A549 (cell line): ENCODE measurements at regions not wholly inside any gene's neighbourhood (a gene's known extent, or its start where the extent isn't known, plus 50 kb on each side); places are given as distances from the start of the nearest gene placed in this dataset.

Source experiments
- ATAC-seq, 2 experiments: fragments of 200-7000 bp in 1 of 2; fragments of >200 bp in 1 of 2; cut with Nextera tagmentation in 1 of 2; cut with Tn5 transposase in 1 of 2; 3 replicates each; pipeline versions ENCODE4 v1.8.0 to v1.9.1; 2018 to 2020; ENCODE audit warnings: mild to moderate bottlenecking in 1 of 2, moderate library complexity in 1 of 2
- CTCF ChIA-PET: fragments of 300-600 bp; sonication (Branson Sonifier 250); formaldehyde crosslinking; extraction: SDS; loops from one replicate; lab custom pipeline; 2021; ENCODE audit warnings: antibody characterized with exemption, inconsistent platforms; lab: Yijun Ruan, JAX
- POLR2A ChIA-PET: fragments of 350-600 bp; formaldehyde crosslinking; extraction: SDS; loops from one replicate; lab custom pipeline; 2021; ENCODE audit warnings: antibody characterized with exemption, inconsistent platforms; lab: Yijun Ruan, JAX
- DNase-seq, 2 experiments: peaks; one replicate each; pipeline versions ENCODE4 v3.0.0 to v3.0.0-alpha.2; 2011 to 2016; ENCODE audit warnings: low read depth in 1 of 2, low spot score in 1 of 2
- FAIRE-seq: peaks from 2 replicates; lab custom pipeline; 2011; peaks lifted over from hg19 to GRCh38; lab: Jason Lieb, UNC
- H3K27ac ChIP-seq, 2 experiments: fragments of >200 bp; sonication (Bioruptor Twin); formaldehyde crosslinking; 3 replicates each; pipeline ENCODE4 v1.5.1; 2016 to 2017
- H3K4me1 ChIP-seq: fragments of >200 bp; sonication (Bioruptor Twin); formaldehyde crosslinking; 3 replicates; pipeline ENCODE4 v1.6.1; 2016
- H3K4me2 ChIP-seq: fragments of >200 bp; sonication (Bioruptor Twin); formaldehyde crosslinking; 3 replicates; pipeline ENCODE4 v1.6.1; 2016
- H3K4me3 ChIP-seq: fragments of >200 bp; sonication (Bioruptor Twin); formaldehyde crosslinking; 3 replicates; pipeline ENCODE4 v1.5.1; 2016
- H3K9me3 ChIP-seq: fragments of >200 bp; sonication (Bioruptor Twin); formaldehyde crosslinking; 3 replicates; pipeline ENCODE4 v1.6.1; 2016
- ATOH8 ChIP-seq: fragments of 250-450 bp; sonication (Bioruptor Pico); IDR thresholded peaks from 2 replicates; pipeline ENCODE4 v1.5.0; 2020; ENCODE audit warnings: low read depth, mild to moderate bottlenecking, moderate library complexity
- CEBPB ChIP-seq, 2 experiments: fragments of >200 bp in 1 of 2; sonication (Bioruptor Twin) in 1 of 2; formaldehyde crosslinking in 1 of 2; IDR thresholded peaks; 2 replicates each; pipeline ENCODE4 v1.6.1; 2012 to 2016
- CTCF ChIP-seq: fragments of >200 bp; sonication (Bioruptor Twin); formaldehyde crosslinking; IDR thresholded peaks from 3 replicates; pipeline ENCODE4 v1.5.1; 2016
- E2F6 ChIP-seq: IDR thresholded peaks from 2 replicates; pipeline ENCODE4 v1.6.1; 2012; ENCODE audit warnings: low read depth, borderline replicate concordance
- EHF ChIP-seq: fragments of 250-450 bp; sonication (Bioruptor Pico); IDR thresholded peaks from 2 replicates; pipeline ENCODE4 v1.5.0; 2020; ENCODE audit warnings: mild to moderate bottlenecking
- EP300 ChIP-seq, 2 experiments: fragments of >200 bp; sonication (Bioruptor Twin); formaldehyde crosslinking; IDR thresholded peaks; 2 replicates in 1 of 2; 3 replicates in 1 of 2; pipeline ENCODE4 v1.6.1; 2016 to 2017
- GATA3 ChIP-seq: IDR thresholded peaks from 2 replicates; pipeline ENCODE4 v1.6.1; 2012; ENCODE audit warnings: borderline replicate concordance
- HDAC2 ChIP-seq: fragments of 200-600 bp; sonication (generic); IDR thresholded peaks from 2 replicates; pipeline ENCODE4 v1.6.1; 2016
- HOXA7 ChIP-seq: fragments of 250-450 bp; sonication (Bioruptor Pico); IDR thresholded peaks from 2 replicates; pipeline ENCODE4 v1.5.0; 2020; ENCODE audit warnings: mild to moderate bottlenecking, moderate library complexity
- MAFK ChIP-seq: fragments of 450-650 bp; IDR thresholded peaks from 2 replicates; pipeline ENCODE4 v1.6.1; 2014; ENCODE audit not compliant: partially characterized antibody
- MYC ChIP-seq: IDR thresholded peaks from 2 replicates; pipeline ENCODE4 v1.6.1; 2012; ENCODE audit warnings: mild to moderate bottlenecking, inconsistent platforms, low read length, improper control_type of control experiment, borderline replicate concordance
- POLR2A ChIP-seq: IDR thresholded peaks from 2 replicates; pipeline ENCODE4 v1.6.1; 2012; ENCODE audit warnings: mild to moderate bottlenecking, low read length
- POLR2AphosphoS2 ChIP-seq: conservative IDR thresholded peaks from 2 replicates; pipeline ENCODE4 v1.6.1; 2012; ENCODE audit warnings: low read length, improper control_type of control experiment, inconsistent platforms
- RCOR1 ChIP-seq: fragments of 150-350 bp; IDR thresholded peaks from 2 replicates; pipeline ENCODE4 v1.6.1; 2014; ENCODE audit warnings: antibody characterized with exemption, low read length, low read depth
- REST ChIP-seq: fragments of 200-600 bp; sonication (generic); IDR thresholded peaks from 2 replicates; pipeline ENCODE4 v1.6.1; 2016; ENCODE audit warnings: antibody characterized with exemption, mild to moderate bottlenecking, moderate library complexity
- RFX5 ChIP-seq: fragments of 450-650 bp; IDR thresholded peaks from 2 replicates; pipeline ENCODE4 v1.7.1; 2014; ENCODE audit warnings: antibody characterized with exemption, mild to moderate bottlenecking, moderate library complexity
- SREBF2 ChIP-seq: fragments of 450-650 bp; IDR thresholded peaks from 2 replicates; pipeline ENCODE4 v1.6.1; 2014; ENCODE audit warnings: mild to moderate bottlenecking, moderate library complexity
- TP53 ChIP-seq: fragments of 250-450 bp; sonication (Bioruptor Pico); IDR thresholded peaks from 2 replicates; pipeline ENCODE4 v1.5.0; 2021; ENCODE audit warnings: mild to moderate bottlenecking, moderate library complexity
- WGBS: methylation state at CpG from one replicate; pipeline ENCODE4 v1.1.6; 2017; ENCODE audit errors: missing lambda C conversion rate; 5-methylcytosine and 5-hydroxymethylcytosine counted together
- TF ChIP-seq, protein P1 (sequence below): IDR thresholded peaks from 2 replicates; pipeline ENCODE4 v1.6.1; 2012
- TF ChIP-seq, protein P2 (sequence below): fragments of 250-450 bp; sonication (Bioruptor Pico); IDR thresholded peaks from 2 replicates; pipeline ENCODE4 v1.5.0; 2021; ENCODE audit warnings: mild to moderate bottlenecking, moderate library complexity, borderline replicate concordance

- TF ChIP-seq CTCF = no peak
- TF ChIP-seq, protein P1, sequence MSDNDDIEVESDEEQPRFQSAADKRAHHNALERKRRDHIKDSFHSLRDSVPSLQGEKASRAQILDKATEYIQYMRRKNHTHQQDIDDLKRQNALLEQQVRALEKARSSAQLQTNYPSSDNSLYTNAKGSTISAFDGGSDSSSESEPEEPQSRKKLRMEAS = no peak
- no peak for TF ChIP-seq HDAC2
- TF ChIP-seq E2F6 = no peak
- TF ChIP-seq ATOH8 (CRISPR knock-in tag) = no peak
- no peak for TF ChIP-seq TP53 (CRISPR knock-in tag)
- no peak for TF ChIP-seq EHF (CRISPR knock-in tag)
- no peak for TF ChIP-seq GATA3
- no peak for TF ChIP-seq MAFK
- no peak for TF ChIP-seq MYC
Measured at GRCh38 chr7:33694006-33694405, 211.3 kb upstream of the BMPER start (continued).

DNA sequence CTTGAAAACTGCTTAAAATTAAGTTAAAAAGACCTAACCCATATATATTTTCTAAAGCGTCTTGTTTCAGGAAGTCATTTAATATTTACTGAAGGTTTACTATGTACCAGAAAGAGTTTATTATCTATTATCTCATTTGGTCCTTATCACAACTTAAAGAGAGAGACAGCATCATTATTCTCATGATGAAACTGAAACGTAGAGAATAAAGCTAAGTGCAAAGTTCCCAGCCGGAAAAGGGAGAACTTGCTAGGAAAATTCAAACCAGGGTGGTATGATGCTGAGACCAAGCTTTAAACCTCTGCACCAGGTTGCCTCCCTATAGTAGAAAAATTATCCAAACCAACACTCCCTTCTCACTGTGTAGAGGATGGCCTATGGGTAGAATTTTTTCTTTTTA, 207.7 kb upstream of the BMPER start:
- FAIRE-seq (no peak), ATAC-seq (no peak), DNase-seq (no peak)
- WGBS = 69% methylated on average over 3 of the region's 3 CpGs
- POLR2A ChIA-PET = no interaction called here
- Histone ChIP-seq H3K4me2 (no peak overlapping the region), H3K4me3 (no peak overlapping the region), H3K9me3 (peaks cover 28% of the 10 kb centered on the region), H3K27ac (no peak overlapping the region), H3K4me1 (no peaks in the 10 kb centered on the region)
- CTCF ChIA-PET = interaction anchor here (0.9 to 1.3 kb wide), 2 partner anchors 11 to 18 kb away, joined by 4 read pairs; no protein-coding TSS in a partner anchor
- TF ChIP-seq POLR2AphosphoS2 = no peak
- TF ChIP-seq RFX5 = no peak
- TF ChIP-seq, protein P2, sequence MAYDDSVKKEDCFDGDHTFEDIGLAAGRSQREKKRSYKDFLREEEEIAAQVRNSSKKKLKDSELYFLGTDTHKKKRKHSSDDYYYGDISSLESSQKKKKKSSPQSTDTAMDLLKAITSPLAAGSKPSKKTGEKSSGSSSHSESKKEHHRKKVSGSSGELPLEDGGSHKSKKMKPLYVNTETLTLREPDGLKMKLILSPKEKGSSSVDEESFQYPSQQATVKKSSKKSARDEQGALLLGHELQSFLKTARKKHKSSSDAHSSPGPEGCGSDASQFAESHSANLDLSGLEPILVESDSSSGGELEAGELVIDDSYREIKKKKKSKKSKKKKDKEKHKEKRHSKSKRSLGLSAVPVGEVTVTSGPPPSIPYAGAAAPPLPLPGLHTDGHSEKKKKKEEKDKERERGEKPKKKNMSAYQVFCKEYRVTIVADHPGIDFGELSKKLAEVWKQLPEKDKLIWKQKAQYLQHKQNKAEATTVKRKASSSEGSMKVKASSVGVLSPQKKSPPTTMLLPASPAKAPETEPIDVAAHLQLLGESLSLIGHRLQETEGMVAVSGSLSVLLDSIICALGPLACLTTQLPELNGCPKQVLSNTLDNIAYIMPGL (CRISPR knock-in tag) = no peak
- TF ChIP-seq E2F6 = no peak
- no peak for TF ChIP-seq CEBPB (IDR thresholded peaks at IDR 0.05)

- CTCF ChIA-PET = interaction anchor here (0.7 to 1.3 kb wide), 3 partner anchors 12 to 235 kb away, joined by 3 to 4 read pairs (median 4); no protein-coding TSS in a partner anchor
- ATAC-seq = no peak
Measured at GRCh38 chr7:33698041-33698440, 207.3 kb upstream of the BMPER start.

More at GRCh38 chr7:33698041-33698440, 207.3 kb upstream of the BMPER start:
- H3K4me3 ChIP-seq = no peak overlapping the region
- peaks cover 30% of the 10 kb centered on the region for H3K9me3 ChIP-seq
- no peak overlapping the region for H3K27ac ChIP-seq
- no peak for DNase-seq
- no peak for TF ChIP-seq HOXA7 (CRISPR knock-in tag)
- no peak for TF ChIP-seq POLR2A
- no peak for TF ChIP-seq REST
- no peak for TF ChIP-seq RCOR1
- no peak for TF ChIP-seq E2F6
- no peak for TF ChIP-seq RFX5
- no peak for TF ChIP-seq EP300 (IDR thresholded peaks at IDR 0.05)
- TF ChIP-seq SREBF2 = no peak
- no peaks in the 10 kb centered on the region for H3K4me1 ChIP-seq
- WGBS = 77% methylated on average over 7 of the region's 7 CpGs
- H3K4me2 ChIP-seq = no peak overlapping the region
- no peak for FAIRE-seq
- POLR2A ChIA-PET = no interaction called here
